PC-9 (cell line): ENCODE measurements at regions not wholly inside any gene's neighbourhood (a gene's known extent, or its start where the extent isn't known, plus 50 kb on each side); places are given as distances from the start of the nearest gene placed in this dataset.

ENCODE experiments used
- CTCF ChIP-seq: fragments of 200-600 bp; sonication (generic); conservative IDR thresholded peaks from 2 replicates; pipeline ENCODE4 v1.6.1; 2017; ENCODE audit warnings: mixed run types, antibody characterized with exemption, mild to moderate bottlenecking, moderate library complexity
- EZH2 ChIP-seq: fragments of 200-600 bp; sonication (generic); IDR thresholded peaks from 2 replicates; pipeline ENCODE4 v1.8.0; 2017; ENCODE audit warnings: antibody characterized with exemption, low read depth

- TF ChIP-seq CTCF (no peak), EZH2 (no peak)
Observed at GRCh38 chr9:79152306-79152705, 419.5 kb upstream of the TLE4 start.
